ENCODE measurements at regions not wholly inside any gene's neighbourhood (a gene's known extent, or its start where the extent isn't known, plus 50 kb on each side); places are given as distances from the start of the nearest gene placed in this dataset.

GRCh38 chr9:135030566-135031226 is 56.8 kb upstream of the OLFM1 start:
- H3K9me3 Mint-ChIP-seq (ENCODE audit: low read depth, unreplicated experiment), result peaks cover 3% of the 10 kb centered on the region
- BruUV-seq (replicated peaks), result no TSS peak
- DNase-seq, result no peak
- CTCF ChIA-PET, result no interaction called here
- intact Hi-C loops (cut with micrococcal nuclease; ENCODE audit: unreplicated experiment), result no loop called here
- no peaks in the 10 kb centered on the region for H3K4me1 Mint-ChIP-seq (ENCODE audit: low read depth, unreplicated experiment)
- no peak overlapping the region for H3K4me3 Mint-ChIP-seq (ENCODE audit: low read depth, unreplicated experiment)
- no peaks in the 10 kb centered on the region for H3K27me3 Mint-ChIP-seq (ENCODE audit: unreplicated experiment)
- H3K27ac Mint-ChIP-seq (ENCODE audit: unreplicated experiment), result no peak overlapping the region
- TF ChIP-seq CTCF (IDR thresholded peaks at IDR 0.05; ENCODE audit: unreplicated experiment), result no peak
- H3K36me3 Mint-ChIP-seq (ENCODE audit: insufficient read depth, unreplicated experiment), result no peaks in the 10 kb centered on the region

GRCh38 chr9:135032041-135032835 is 55.2 kb upstream of the OLFM1 start:
- no peak for TF ChIP-seq CTCF (IDR thresholded peaks at IDR 0.05; ENCODE audit: unreplicated experiment)

GRCh38 chr9:135032868-135033460 is 54.5 kb upstream of the OLFM1 start:
- Mint-ChIP-seq H3K4me1 (ENCODE audit: low read depth, unreplicated experiment) (no peaks in the 10 kb centered on the region), H3K27me3 (ENCODE audit: unreplicated experiment) (peaks cover under 1% of the 10 kb centered on the region), H3K9me3 (ENCODE audit: low read depth, unreplicated experiment) (no peaks in the 10 kb centered on the region), H3K4me3 (ENCODE audit: low read depth, unreplicated experiment) (no peak overlapping the region), H3K36me3 (ENCODE audit: insufficient read depth, unreplicated experiment) (no peaks in the 10 kb centered on the region), H3K27ac (ENCODE audit: unreplicated experiment) (no peak overlapping the region)
- CTCF ChIA-PET, result no interaction called here
- no TSS peak for BruUV-seq (replicated peaks)
- intact Hi-C loops (cut with micrococcal nuclease; ENCODE audit: unreplicated experiment), result no loop called here
- no peak for TF ChIP-seq CTCF (IDR thresholded peaks at IDR 0.05; ENCODE audit: unreplicated experiment)
- no peak for DNase-seq

More at GRCh38 chr9:135032041-135032835, 55.2 kb upstream of the OLFM1 start:
- no TSS peak for BruUV-seq (replicated peaks)
- CTCF ChIA-PET, result interaction anchor here (0.6 kb wide), 1 partner anchor 686 kb away, joined by 3 read pairs; no protein-coding TSS in a partner anchor
- DNase-seq, result no peak
- intact Hi-C loops (cut with micrococcal nuclease; ENCODE audit: unreplicated experiment), result no loop called here
- Mint-ChIP-seq H3K4me1 (ENCODE audit: low read depth, unreplicated experiment) (no peaks in the 10 kb centered on the region), H3K36me3 (ENCODE audit: insufficient read depth, unreplicated experiment) (no peaks in the 10 kb centered on the region), H3K4me3 (ENCODE audit: low read depth, unreplicated experiment) (no peak overlapping the region), H3K9me3 (ENCODE audit: low read depth, unreplicated experiment) (no peaks in the 10 kb centered on the region), H3K27me3 (ENCODE audit: unreplicated experiment) (no peaks in the 10 kb centered on the region), H3K27ac (ENCODE audit: unreplicated experiment) (no peak overlapping the region)

GRCh38 chr9:135033487-135033886 is 54.0 kb upstream of the OLFM1 start:
- CTCF ChIA-PET, result no interaction called here
- H3K9me3 Mint-ChIP-seq (ENCODE audit: low read depth, unreplicated experiment), result peaks cover 2% of the 10 kb centered on the region
- no peaks in the 10 kb centered on the region for H3K36me3 Mint-ChIP-seq (ENCODE audit: insufficient read depth, unreplicated experiment)
- DNase-seq, result no peak
- no peak overlapping the region for H3K4me3 Mint-ChIP-seq (ENCODE audit: low read depth, unreplicated experiment)
- BruUV-seq (replicated peaks), result no TSS peak
- no peak overlapping the region for H3K27ac Mint-ChIP-seq (ENCODE audit: unreplicated experiment)
- intact Hi-C loops (cut with micrococcal nuclease; ENCODE audit: unreplicated experiment), result no loop called here
- no peak for TF ChIP-seq CTCF (IDR thresholded peaks at IDR 0.05; ENCODE audit: unreplicated experiment)
- peaks cover 6% of the 10 kb centered on the region for H3K27me3 Mint-ChIP-seq (ENCODE audit: unreplicated experiment)
- no peaks in the 10 kb centered on the region for H3K4me1 Mint-ChIP-seq (ENCODE audit: low read depth, unreplicated experiment)
